ENCODE measurements at regions not wholly inside any gene's neighbourhood (a gene's known extent, or its start where the extent isn't known, plus 50 kb on each side); places are given as distances from the start of the nearest gene placed in this dataset.

DNA sequence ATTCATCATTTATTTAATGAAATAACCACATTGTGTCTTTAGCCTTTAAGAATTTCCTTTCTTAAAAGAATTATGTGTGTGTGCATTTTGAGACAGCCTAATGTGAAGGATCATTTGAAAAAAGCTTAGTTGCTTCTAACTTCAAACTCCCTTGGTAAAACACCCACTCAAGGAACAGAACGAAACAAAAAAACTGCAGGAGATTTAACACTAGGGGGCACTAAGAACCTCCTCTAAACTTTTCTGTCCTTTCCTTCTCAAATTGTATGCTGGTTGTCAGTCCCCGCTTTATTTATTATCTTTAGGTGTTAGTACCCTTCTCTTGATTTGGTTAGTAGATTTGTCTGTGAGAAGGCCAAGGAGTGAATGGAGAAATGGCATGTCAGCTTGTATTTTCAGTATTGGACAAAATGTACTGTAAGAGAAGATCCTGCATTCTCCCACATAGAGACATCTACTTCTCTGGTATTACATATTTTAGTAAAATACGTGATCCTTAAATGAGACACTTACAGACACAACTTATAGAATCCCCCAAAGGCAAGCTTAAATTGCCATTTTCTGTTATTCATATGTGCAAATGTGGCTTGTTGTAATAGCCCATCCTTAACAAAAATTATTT is 229.7 kb downstream of the MRPS30 start:
- H3K4me3 ChIP-seq (replicated peaks in 1 of 4; ENCODE audit: control extremely low read depth in 1 of 4, insufficient read depth in 1 of 4, low read depth in 3 of 4, low read length in 4 of 4): no peak overlapping the region
- H3K9me3 ChIP-seq (ENCODE audit: control insufficient read depth, insufficient read depth, low read depth, low read length): no peaks in the 10 kb centered on the region
- no peaks in the 10 kb centered on the region for H3K79me2 ChIP-seq (ENCODE audit: control insufficient read depth, insufficient read depth, low read length)
- H3K27me3 ChIP-seq (ENCODE audit: control insufficient read depth, insufficient read depth, low read length): no peaks in the 10 kb centered on the region
- no peaks in the 10 kb centered on the region for H4K20me1 ChIP-seq (ENCODE audit: control insufficient read depth, extremely low read depth, insufficient read depth, low read length)
- H2AFZ ChIP-seq (ENCODE audit: low read length): no peak overlapping the region
- H3K27ac ChIP-seq (ENCODE audit: insufficient read depth, low read length): no peak overlapping the region
- no peak overlapping the region for H3K9ac ChIP-seq (ENCODE audit: insufficient read depth, low read length)
- H3K36me3 ChIP-seq (ENCODE audit: control insufficient read depth, insufficient read depth, low read length): no peaks in the 10 kb centered on the region
- peak; percentile 3 to 25 for DNase-seq (ENCODE audit: low read depth in 2 of 2)
- TF ChIP-seq EZH2 (IDR thresholded peaks at IDR 0.05; ENCODE audit: low read length, missing control alignments) (no peak), CTCF (conservative IDR thresholded peaks at IDR 0.05 in 1 of 2, IDR thresholded peaks at IDR 0.05 in 1 of 2; ENCODE audit: low read depth in 1 of 2, low read length in 2 of 2) (peak; percentile 41 to 45)
- no peak overlapping the region for H3K4me2 ChIP-seq (ENCODE audit: extremely low read depth, insufficient read depth, low read length)
- H3K4me1 ChIP-seq (ENCODE audit: control insufficient read depth, extremely low read depth, insufficient read depth, low read length): no peaks in the 10 kb centered on the region

- TF ChIP-seq CTCF (conservative IDR thresholded peaks at IDR 0.05 in 1 of 2, IDR thresholded peaks at IDR 0.05 in 1 of 2; ENCODE audit: low read depth in 1 of 2, low read length in 2 of 2) (no peak), EZH2 (IDR thresholded peaks at IDR 0.05; ENCODE audit: low read length, missing control alignments) (no peak)
- Histone ChIP-seq H3K79me2 (ENCODE audit: control insufficient read depth, insufficient read depth, low read length) (no peaks in the 10 kb centered on the region), H3K9ac (ENCODE audit: insufficient read depth, low read length) (no peak overlapping the region), H4K20me1 (ENCODE audit: control insufficient read depth, extremely low read depth, insufficient read depth, low read length) (no peaks in the 10 kb centered on the region), H3K4me2 (ENCODE audit: extremely low read depth, insufficient read depth, low read length) (no peak overlapping the region), H3K36me3 (ENCODE audit: control insufficient read depth, insufficient read depth, low read length) (no peaks in the 10 kb centered on the region), H3K27ac (ENCODE audit: insufficient read depth, low read length) (no peak overlapping the region), H3K4me1 (ENCODE audit: control insufficient read depth, extremely low read depth, insufficient read depth, low read length) (no peaks in the 10 kb centered on the region), H2AFZ (ENCODE audit: low read length) (no peak overlapping the region), H3K9me3 (ENCODE audit: control insufficient read depth, insufficient read depth, low read depth, low read length) (no peaks in the 10 kb centered on the region), H3K27me3 (ENCODE audit: control insufficient read depth, insufficient read depth, low read length) (no peaks in the 10 kb centered on the region), H3K4me3 (replicated peaks in 1 of 4; ENCODE audit: control extremely low read depth in 1 of 4, insufficient read depth in 1 of 4, low read depth in 3 of 4, low read length in 4 of 4) (no peak overlapping the region)
- DNase-seq (ENCODE audit: low read depth in 2 of 2): no peak
Observed at GRCh38 chr5:45042283-45042682, 233.5 kb downstream of the MRPS30 start.

- no peak overlapping the region for H3K9ac ChIP-seq (ENCODE audit: insufficient read depth, low read length)
- no peak overlapping the region for H2AFZ ChIP-seq (ENCODE audit: low read length)
- no peak overlapping the region for H3K27ac ChIP-seq (ENCODE audit: insufficient read depth, low read length)
- H3K9me3 ChIP-seq (ENCODE audit: control insufficient read depth, insufficient read depth, low read depth, low read length): no peaks in the 10 kb centered on the region
- H3K79me2 ChIP-seq (ENCODE audit: control insufficient read depth, insufficient read depth, low read length): no peaks in the 10 kb centered on the region
- TF ChIP-seq EZH2 (IDR thresholded peaks at IDR 0.05; ENCODE audit: low read length, missing control alignments) (no peak), CTCF (conservative IDR thresholded peaks at IDR 0.05 in 1 of 2, IDR thresholded peaks at IDR 0.05 in 1 of 2; ENCODE audit: low read depth in 1 of 2, low read length in 2 of 2) (no peak)
- H3K27me3 ChIP-seq (ENCODE audit: control insufficient read depth, insufficient read depth, low read length): no peaks in the 10 kb centered on the region
- no peaks in the 10 kb centered on the region for H4K20me1 ChIP-seq (ENCODE audit: control insufficient read depth, extremely low read depth, insufficient read depth, low read length)
- H3K36me3 ChIP-seq (ENCODE audit: control insufficient read depth, insufficient read depth, low read length): no peaks in the 10 kb centered on the region
- no peak overlapping the region for H3K4me2 ChIP-seq (ENCODE audit: extremely low read depth, insufficient read depth, low read length)
- no peaks in the 10 kb centered on the region for H3K4me1 ChIP-seq (ENCODE audit: control insufficient read depth, extremely low read depth, insufficient read depth, low read length)
- no peak for DNase-seq (ENCODE audit: low read depth in 2 of 2)
- H3K4me3 ChIP-seq (replicated peaks in 1 of 4; ENCODE audit: control extremely low read depth in 1 of 4, insufficient read depth in 1 of 4, low read depth in 3 of 4, low read length in 4 of 4): no peak overlapping the region
Observed at GRCh38 chr5:45057564-45057963, 248.8 kb downstream of the MRPS30 start.
